ENCODE measurements at regions not wholly inside any gene's neighbourhood (a gene's known extent, or its start where the extent isn't known, plus 50 kb on each side); places are given as distances from the start of the nearest gene placed in this dataset.

DNA sequence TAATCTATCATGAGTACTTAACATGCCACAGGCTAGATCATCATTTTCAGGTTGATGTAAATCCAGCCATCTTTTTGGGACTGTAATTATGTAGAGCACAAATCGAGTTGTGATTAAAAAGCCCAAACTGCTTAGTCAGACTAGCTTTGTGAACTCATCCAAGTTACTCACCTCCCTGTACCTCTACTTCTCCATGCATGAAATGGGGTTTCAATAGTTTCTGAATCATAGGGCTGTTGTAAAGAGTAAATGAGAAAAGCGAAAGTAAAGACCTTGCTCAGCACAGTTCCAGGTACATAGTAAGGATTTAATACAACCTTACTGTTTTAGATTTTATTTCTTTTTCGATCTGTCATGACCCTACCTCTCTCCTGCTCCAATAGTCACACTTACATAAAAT is 85.6 kb upstream of the GAP43 start:
- DNase-seq: no peak

DNA sequence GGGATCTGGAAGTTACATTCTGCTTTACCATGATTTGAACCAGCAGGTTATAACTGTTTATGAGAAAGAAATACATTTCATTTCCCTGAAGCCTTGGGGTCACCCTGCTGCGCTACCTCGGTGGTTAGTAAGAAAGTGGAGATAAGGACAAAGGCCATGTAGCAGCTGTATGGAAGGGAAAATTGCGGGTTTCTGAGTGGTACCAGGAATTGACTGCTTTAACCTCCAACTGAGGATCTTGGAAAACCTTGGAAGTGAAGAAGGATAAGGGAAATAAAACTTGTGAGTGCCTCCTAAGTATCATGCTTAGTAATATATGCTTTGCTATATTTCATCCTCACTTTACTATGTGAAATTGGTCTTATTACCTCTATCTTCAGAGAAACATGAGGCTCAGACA is 76.1 kb upstream of the GAP43 start:
- DNase-seq: no peak

- no peak for DNase-seq
Observed at GRCh38 chr3:115548611-115549010, 74.7 kb upstream of the GAP43 start.

GRCh38 chr3:115549071-115549470 is 74.2 kb upstream of the GAP43 start:
- DNase-seq: no peak

GRCh38 chr3:115550285-115550761 is 73.0 kb upstream of the GAP43 start:
- no peak for DNase-seq

DNA sequence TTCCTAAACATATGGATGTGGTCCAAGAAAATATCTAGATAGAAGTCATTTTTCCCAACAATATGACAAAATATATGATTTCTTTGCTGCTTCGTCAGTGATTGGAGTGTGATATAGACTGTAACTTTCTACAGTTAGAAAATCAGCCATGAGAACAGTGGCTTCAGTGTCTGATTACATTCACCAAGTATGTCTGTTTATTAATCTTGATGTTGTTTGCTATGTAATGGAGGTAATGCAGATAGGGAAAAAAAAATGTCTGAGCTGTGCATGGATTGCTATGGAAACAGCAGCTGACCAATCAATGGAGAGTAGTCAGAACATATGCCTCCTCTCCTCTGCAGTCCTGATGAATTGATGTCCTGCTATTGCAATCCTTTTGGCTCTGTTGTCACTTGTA is 72.3 kb upstream of the GAP43 start:
- DNase-seq: no peak

DNA sequence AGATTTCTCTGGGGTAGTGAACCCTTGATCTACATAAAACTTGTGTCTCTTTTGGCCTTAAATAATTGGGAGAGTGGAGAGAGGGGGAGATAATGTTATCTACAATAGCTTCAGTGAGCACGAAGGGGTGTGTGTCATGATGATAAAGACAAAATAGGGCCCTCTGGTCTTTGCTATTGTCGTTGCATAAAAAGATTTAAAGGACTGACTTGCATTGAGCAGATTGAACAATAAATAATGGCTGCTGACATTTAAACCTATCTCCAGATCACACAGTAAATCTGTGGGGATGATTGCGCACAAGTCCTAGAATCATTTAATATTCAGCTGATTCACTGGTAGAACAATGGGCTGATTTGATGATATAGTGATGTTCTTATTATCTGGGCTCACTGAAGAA is 71.3 kb upstream of the GAP43 start:
- no peak for DNase-seq

GRCh38 chr3:115553796-115554486 is 69.4 kb upstream of the GAP43 start:
- DNase-seq: no peak

DNA sequence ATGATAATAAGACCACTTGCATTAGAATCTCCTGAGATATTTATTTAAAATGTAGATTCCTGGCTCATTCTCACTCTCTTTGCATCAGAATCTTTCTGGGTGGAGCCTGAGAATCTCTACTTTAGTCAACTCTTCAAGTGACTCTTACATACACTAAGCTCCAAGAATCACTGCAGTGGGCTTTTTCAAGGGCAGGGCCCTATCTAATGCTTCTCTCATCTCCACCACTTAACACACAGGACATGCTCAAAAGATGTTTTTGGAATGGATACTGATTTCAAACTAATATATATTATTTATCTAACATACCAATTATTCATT is 68.9 kb upstream of the GAP43 start:
- DNase-seq: no peak

DNA sequence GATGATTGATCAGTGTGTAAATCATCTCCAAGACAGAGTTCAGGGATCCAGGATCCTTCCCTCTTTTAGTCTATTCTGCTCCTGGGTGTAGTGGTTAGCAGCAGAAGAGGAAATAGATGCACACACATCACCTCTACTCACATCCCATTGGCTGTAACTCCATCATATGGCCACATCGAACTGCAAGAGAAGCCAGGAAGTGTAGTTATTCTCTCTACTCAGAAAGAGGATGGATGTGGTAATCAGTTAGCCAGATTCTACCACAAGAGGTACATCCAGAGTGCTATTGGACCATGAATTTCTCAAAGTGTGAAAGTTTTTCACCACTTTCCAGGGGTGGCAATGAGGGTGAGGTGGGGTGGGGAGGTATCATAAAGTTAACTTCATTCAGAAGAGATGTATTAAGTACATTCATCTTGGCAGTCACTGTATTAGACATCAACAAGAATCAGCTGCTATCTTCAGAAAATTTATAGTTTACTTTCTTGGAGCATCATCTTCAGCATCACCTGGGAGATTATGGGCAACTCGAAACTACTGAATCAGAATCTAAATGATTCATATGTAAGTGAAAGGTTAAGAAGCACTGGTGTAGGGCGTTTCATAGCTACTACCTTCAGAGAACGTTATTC is 60.6 kb upstream of the GAP43 start:
- no peak for DNase-seq

DNA sequence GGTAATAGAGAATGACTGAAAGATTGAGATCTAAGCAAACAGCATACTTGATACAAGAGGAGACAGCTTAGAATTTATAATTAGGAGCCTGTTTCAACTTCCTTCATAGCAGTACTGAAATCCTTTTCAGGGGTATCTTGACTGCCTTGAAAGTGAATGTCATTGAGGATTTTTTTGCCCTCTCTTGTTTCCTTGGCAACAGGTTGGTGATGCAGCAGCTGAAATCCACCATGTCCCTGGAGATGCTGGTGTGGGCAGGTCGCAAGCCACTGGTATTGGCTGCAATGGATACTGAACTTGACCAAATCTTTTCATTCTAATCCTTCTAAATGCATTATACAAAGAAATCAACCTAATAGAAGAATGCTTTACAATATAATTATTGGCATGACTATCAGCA is 59.3 kb upstream of the GAP43 start:
- no peak for DNase-seq

DNA sequence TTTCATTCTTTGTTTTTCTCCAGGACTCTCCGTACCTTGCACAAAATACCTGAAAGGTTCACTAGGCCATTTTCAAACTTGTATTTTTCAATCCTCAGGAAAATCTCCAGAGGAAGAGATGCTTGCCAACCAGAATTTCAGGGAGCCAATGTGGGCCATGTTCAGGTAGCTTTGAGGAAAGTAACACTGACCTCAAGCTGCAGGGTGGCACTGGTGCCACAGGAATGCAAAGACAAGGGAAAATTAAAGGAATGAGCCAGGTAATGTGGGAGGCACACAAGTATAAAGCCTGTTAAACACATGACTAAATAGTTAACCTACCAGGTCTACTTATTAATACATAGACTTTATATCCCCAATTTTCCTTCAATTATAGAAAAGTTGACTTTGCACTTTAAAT is 51.9 kb upstream of the GAP43 start:
- no peak for DNase-seq

Data from Kasumi-1 (cell line).